Kidney (tissue), 13 donors: ENCODE measurements at regions not wholly inside any gene's neighbourhood (a gene's known extent, or its start where the extent isn't known, plus 50 kb on each side); places are given as distances from the start of the nearest gene placed in this dataset.

ENCODE experiments used
- DNase-seq, 5 donors: peaks; one replicate each; pipeline ENCODE4 v3.0.0-alpha.2; 2013 to 2020
- FAIRE-seq: peaks from 2 replicates; lab custom pipeline; 2012; peaks lifted over from hg19 to GRCh38; lab: Jason Lieb, UNC
- H3K27ac ChIP-seq, 2 donors: one replicate each; pipeline ENCODE4 v1.7.0; 2013; ENCODE audit warnings: low read depth in 2 of 2, low read length in 2 of 2, inconsistent platforms in 1 of 2
- H3K27me3 ChIP-seq: one replicate; pipeline ENCODE4 v1.7.1; 2013; ENCODE audit warnings: low read length, inconsistent platforms; ENCODE audit not compliant: control insufficient read depth, insufficient read depth
- H3K36me3 ChIP-seq, 3 donors: one replicate each; pipeline versions ENCODE4 v1.7.0 to v1.7.1; 2013; ENCODE audit warnings: low read length in 3 of 3, control low read depth in 1 of 3, inconsistent platforms in 1 of 3; ENCODE audit not compliant: insufficient read depth in 3 of 3, control insufficient read depth in 2 of 3
- H3K4me1 ChIP-seq, 3 donors: one replicate each; pipeline versions ENCODE4 v1.7.0 to v1.7.1; 2013; ENCODE audit warnings: low read length in 3 of 3, inconsistent platforms in 1 of 3, low read depth in 1 of 3; ENCODE audit not compliant: control insufficient read depth in 2 of 3, insufficient read depth in 2 of 3
- H3K4me3 ChIP-seq, 3 donors: one replicate each; pipeline versions ENCODE4 v1.7.0 to v1.8.1; 2013; ENCODE audit warnings: low read length in 3 of 3, control low read depth in 1 of 3, inconsistent platforms in 1 of 3
- H3K9ac ChIP-seq, 3 donors: one replicate each; pipeline versions ENCODE4 v1.7.0 to v1.7.1; 2013; ENCODE audit warnings: low read length in 3 of 3, control low read depth in 1 of 3, inconsistent platforms in 1 of 3
- H3K9me3 ChIP-seq, 3 donors: one replicate each; pipeline versions ENCODE4 v1.7.0 to v1.7.1; 2013; ENCODE audit warnings: low read length in 3 of 3, control low read depth in 1 of 3, inconsistent platforms in 1 of 3; ENCODE audit not compliant: control insufficient read depth in 2 of 3, insufficient read depth in 1 of 3
- CTCF ChIP-seq: IDR thresholded peaks from 3 replicates; pipeline ENCODE4 v1.5.1; 2012; ENCODE audit warnings: mild to moderate bottlenecking, moderate library complexity, borderline replicate concordance; ENCODE audit not compliant: insufficient read depth; ENCODE audit errors: extremely low read depth
- intact Hi-C: fragments of 100-400 bp; cut with DNase I; formaldehyde crosslinking; loops from one replicate; pipeline ENCODE4 v1.11.1; 2022
- donor health status: control.
- donor health status: control.
- donor health status: control.
- donor health status: control.
- donor health status: control.
- donor health status: DM: yes; HTN: yes; CAD: no.
- donor health status: Normal renal cell carcinoma (clear cell type).

GRCh38 chr3:53948174-53948573 lies 56.5 kb upstream of the SELENOK start:
- intact Hi-C loops = no loop called here
- H3K9ac ChIP-seq = no peak overlapping the region
- FAIRE-seq = no peak
- TF ChIP-seq CTCF = no peak
- H3K36me3 ChIP-seq = no peaks in the 10 kb centered on the region
- H3K4me3 ChIP-seq = no peak overlapping the region
- no peaks in the 10 kb centered on the region for H3K4me1 ChIP-seq
- H3K27ac ChIP-seq = no peak overlapping the region
- no peaks in the 10 kb centered on the region for H3K27me3 ChIP-seq
- DNase-seq = no peak
- peaks cover 0 to 2% (median 0%) of the 10 kb centered on the region in 3 donors for H3K9me3 ChIP-seq

- DNase-seq (no peak), FAIRE-seq (no peak)
- no peaks in the 10 kb centered on the region for H3K27me3 ChIP-seq
- no peak overlapping the region for H3K9ac ChIP-seq
- no peaks in the 10 kb centered on the region for H3K4me1 ChIP-seq
- H3K27ac ChIP-seq = no peak overlapping the region
- peaks cover 0 to 2% (median 0%) of the 10 kb centered on the region in 3 donors for H3K9me3 ChIP-seq
- H3K4me3 ChIP-seq = no peak overlapping the region
- no peak for TF ChIP-seq CTCF
- intact Hi-C loops = no loop called here
- H3K36me3 ChIP-seq = no peaks in the 10 kb centered on the region
These were observed 52.4 kb upstream of the SELENOK start for GRCh38 chr3:53944028-53944427.

GRCh38 chr3:53941950-53942349 lies 50.3 kb upstream of the SELENOK start:
- DNase-seq = peak in 2 of 5 donors; percentile 26 to 39
- no peaks in the 10 kb centered on the region for H3K4me1 ChIP-seq
- intact Hi-C loops = no loop called here
- no peaks in the 10 kb centered on the region for H3K36me3 ChIP-seq
- no peak overlapping the region for H3K27ac ChIP-seq
- H3K9ac ChIP-seq = no peak overlapping the region
- no peaks in the 10 kb centered on the region for H3K27me3 ChIP-seq
- no peak for FAIRE-seq
- TF ChIP-seq CTCF = no peak
- no peak overlapping the region for H3K4me3 ChIP-seq
- no peaks in the 10 kb centered on the region for H3K9me3 ChIP-seq
